HepG2 (cell line): ENCODE measurements at regions not wholly inside any gene's neighbourhood (a gene's known extent, or its start where the extent isn't known, plus 50 kb on each side); places are given as distances from the start of the nearest gene placed in this dataset.

Source experiments
- CREB1 ChIP-seq, 2 experiments: fragments of 450-650 bp in 1 of 2; IDR thresholded peaks; 2 replicates each; pipeline ENCODE4 v1.6.1; 2016 to 2017; ENCODE audit warnings: control low read depth in 1 of 2, mild to moderate bottlenecking in 1 of 2, missing compliant biosample characterization in 1 of 2, missing genetic modification characterization in 1 of 2
- CTCF ChIP-seq: sonication (generic); formaldehyde crosslinking; IDR thresholded peaks from 2 replicates; pipeline ENCODE4 v1.5.0; 2020; ENCODE audit warnings: mild to moderate bottlenecking, missing genetic modification reagents, moderate library complexity
- EED ChIP-seq: sonication (generic); formaldehyde crosslinking; IDR thresholded peaks from 2 replicates; pipeline ENCODE4 v1.5.0; 2020; ENCODE audit warnings: mild to moderate bottlenecking, missing genetic modification reagents
- ESRRA ChIP-seq: sonication (generic); formaldehyde crosslinking; IDR thresholded peaks from 2 replicates; pipeline ENCODE4 v1.5.1; 2020; ENCODE audit warnings: mild to moderate bottlenecking, low read depth, missing genetic modification reagents
- FOSL1 ChIP-seq: sonication (generic); formaldehyde crosslinking; IDR thresholded peaks from 2 replicates; pipeline ENCODE4 v1.9.0; 2021; ENCODE audit warnings: missing genetic modification reagents, borderline replicate concordance
- SALL1 ChIP-seq: sonication (generic); formaldehyde crosslinking; IDR thresholded peaks from 2 replicates; pipeline ENCODE4 v1.8.0; 2022; ENCODE audit warnings: mild to moderate bottlenecking, missing genetic modification reagents

GRCh38 chr12:91575630-91576029 is 393.0 kb upstream of the DCN start:
- TF ChIP-seq ESRRA: no peak
- TF ChIP-seq CTCF: no peak
- no peak for TF ChIP-seq FOSL1
- no peak for TF ChIP-seq EED (CRISPR knock-in tag)
- no peak for TF ChIP-seq SALL1 (CRISPR knock-in tag)
- no peak for TF ChIP-seq CREB1 (IDR thresholded peaks at IDR 0.05)
- no peak for TF ChIP-seq CREB1 (CRISPR knock-in tag; IDR thresholded peaks at IDR 0.05)
